Naive thymus-derived CD4-positive, alpha-beta T cell (primary cell): ENCODE measurements at regions not wholly inside any gene's neighbourhood (a gene's known extent, or its start where the extent isn't known, plus 50 kb on each side); places are given as distances from the start of the nearest gene placed in this dataset.
"Not testable (repeated sequence)": the region's sequence is repeated elsewhere in the genome, so short reads cannot be mapped to it uniquely, and the experiment has no call there.

Experiments used
- ATAC-seq: fragments of 150-1000 bp; cut with Tn5 transposase; 2 replicates; pipeline ENCODE4 v1.10.0; 2021; ENCODE audit warnings: mild to moderate bottlenecking, moderate library complexity
- CTCF ChIA-PET: fragments of 350-600 bp; sonication (Branson Sonifier 250); formaldehyde crosslinking; loops from one replicate; lab custom pipeline; 2021; ENCODE audit warnings: antibody characterized with exemption; lab: Charles Lee
- POLR2A ChIA-PET: fragments of 350-600 bp; sonication (Branson Sonifier 250); formaldehyde crosslinking; loops from one replicate; lab custom pipeline; 2021; ENCODE audit warnings: antibody characterized with exemption, inconsistent platforms; lab: Charles Lee
- DNase-seq, 9 donors: peaks; one replicate each; pipeline versions ENCODE4 v3.0.0 to v3.0.0-alpha.2; 2020 to 2022; ENCODE audit warnings: mixed read lengths in 1 of 9
- H3K27ac ChIP-seq: one replicate; pipeline ENCODE4 v1.7.0; 2013; ENCODE audit warnings: mild to moderate bottlenecking, low read depth, low read length, moderate library complexity
- H3K27me3 ChIP-seq, 2 donors: one replicate each; pipeline ENCODE4 v1.7.0; 2013; ENCODE audit warnings: low read length in 2 of 2, mild to moderate bottlenecking in 2 of 2, moderate library complexity in 2 of 2; ENCODE audit not compliant: control insufficient read depth in 2 of 2, insufficient read depth in 2 of 2
- H3K36me3 ChIP-seq, 3 experiments: 1 replicate in 2 of 3; 2 replicates in 1 of 3; pipeline ENCODE4 v1.7.0; 2013; ENCODE audit warnings: low read length in 3 of 3, mild to moderate bottlenecking in 3 of 3, moderate library complexity in 1 of 3; ENCODE audit not compliant: insufficient read depth in 3 of 3, control insufficient read depth in 2 of 3
- H3K4me1 ChIP-seq, 2 donors: one replicate each; pipeline ENCODE4 v1.7.0; 2013; ENCODE audit warnings: low read length in 2 of 2, mild to moderate bottlenecking in 2 of 2, moderate library complexity in 1 of 2; ENCODE audit not compliant: control insufficient read depth in 2 of 2, insufficient read depth in 2 of 2
- H3K4me3 ChIP-seq: 2 replicates; pipeline ENCODE4 v1.7.0; 2013; ENCODE audit warnings: mild to moderate bottlenecking, low read length
- H3K9me3 ChIP-seq, 3 experiments: 1 replicate in 2 of 3; 2 replicates in 1 of 3; pipeline ENCODE4 v1.7.0; 2013; ENCODE audit warnings: low read length in 3 of 3; ENCODE audit not compliant: control insufficient read depth in 2 of 3
- H3K27ac Mint-ChIP-seq, 9 donors: one replicate each; pipeline ENCODE4 v1.8.0; 2020 to 2022; ENCODE audit warnings: mixed read lengths in 9 of 9, mild to moderate bottlenecking in 8 of 9, moderate library complexity in 5 of 9, inconsistent platforms in 2 of 9
- H3K27me3 Mint-ChIP-seq, 5 donors: one replicate each; pipeline ENCODE4 v1.8.0; 2021 to 2022; ENCODE audit warnings: mixed read lengths in 5 of 5, mild to moderate bottlenecking in 1 of 5
- H3K36me3 Mint-ChIP-seq, 5 donors: one replicate each; pipeline ENCODE4 v1.8.0; 2020 to 2022; ENCODE audit warnings: mixed read lengths in 5 of 5, mild to moderate bottlenecking in 3 of 5, inconsistent platforms in 1 of 5
- H3K4me1 Mint-ChIP-seq, 7 donors: one replicate each; pipeline ENCODE4 v1.8.0; 2020 to 2022; ENCODE audit warnings: mixed read lengths in 7 of 7, mild to moderate bottlenecking in 3 of 7, inconsistent platforms in 1 of 7
- H3K4me3 Mint-ChIP-seq, 10 donors: one replicate each; pipeline ENCODE4 v1.8.0; 2020 to 2022; ENCODE audit warnings: mild to moderate bottlenecking in 10 of 10, mixed read lengths in 10 of 10, moderate library complexity in 6 of 10, inconsistent platforms in 2 of 10
- H3K9me3 Mint-ChIP-seq, 11 donors: one replicate each; pipeline ENCODE4 v1.8.0; 2020 to 2022; ENCODE audit warnings: mixed read lengths in 11 of 11, mild to moderate bottlenecking in 4 of 11, inconsistent platforms in 1 of 11, moderate library complexity in 1 of 11
- intact Hi-C, 2 donors: fragments of 100-400 bp; cut with micrococcal nuclease; formaldehyde crosslinking; loops; one replicate each; pipeline ENCODE4 v1.15.1; 2023

GRCh38 chr3:181610083-181610972 is 101.4 kb upstream of the SOX2 start:
- intact Hi-C loops = no loop called here
- ChIA-PET POLR2A (no interaction called here), CTCF (interaction anchor here (0.6 kb wide), 2 partner anchors 124 to 402 kb away, joined by 3 to 4 read pairs; no protein-coding TSS in a partner anchor)
- Mint-ChIP-seq H3K27ac (no peak overlapping the region), H3K36me3 (no peaks in the 10 kb centered on the region), H3K4me3 (no peak overlapping the region), H3K9me3 (no peaks in the 10 kb centered on the region), H3K4me1 (no peaks in the 10 kb centered on the region), H3K27me3 (no peaks in the 10 kb centered on the region)
- Histone ChIP-seq H3K4me1 (no peaks in the 10 kb centered on the region), H3K4me3 (no peak overlapping the region), H3K36me3 (no peaks in the 10 kb centered on the region), H3K27ac (no peak overlapping the region), H3K9me3 (no peaks in the 10 kb centered on the region), H3K27me3 (no peaks in the 10 kb centered on the region)
- ATAC-seq (no peak), DNase-seq (no peak)

- Histone ChIP-seq H3K9me3 (no peaks in the 10 kb centered on the region), H3K27me3 (no peaks in the 10 kb centered on the region), H3K4me1 (no peaks in the 10 kb centered on the region), H3K27ac (no peak overlapping the region), H3K4me3 (no peak overlapping the region), H3K36me3 (no peaks in the 10 kb centered on the region)
- ChIA-PET POLR2A (no interaction called here), CTCF (no interaction called here)
- intact Hi-C loops = no loop called here
- Mint-ChIP-seq H3K4me3 (no peak overlapping the region), H3K9me3 (no peaks in the 10 kb centered on the region), H3K27ac (no peak overlapping the region), H3K27me3 (no peaks in the 10 kb centered on the region), H3K4me1 (no peaks in the 10 kb centered on the region), H3K36me3 (no peaks in the 10 kb centered on the region)
- DNase-seq (no peak), ATAC-seq (no peak)
Observed at GRCh38 chr3:181609030-181609767, 102.5 kb upstream of the SOX2 start.

GRCh38 chr3:181604267-181604666 is 107.5 kb upstream of the SOX2 start:
- Histone ChIP-seq H3K36me3 (no peaks in the 10 kb centered on the region), H3K27me3 (no peaks in the 10 kb centered on the region), H3K4me1 (no peaks in the 10 kb centered on the region), H3K27ac (no peak overlapping the region), H3K9me3 (no peaks in the 10 kb centered on the region), H3K4me3 (no peak overlapping the region)
- ATAC-seq (no peak), DNase-seq (no peak)
- no peak overlapping the region for H3K27ac Mint-ChIP-seq
- no peaks in the 10 kb centered on the region for H3K36me3 Mint-ChIP-seq
- H3K4me3 Mint-ChIP-seq = no peak overlapping the region
- no peaks in the 10 kb centered on the region for H3K4me1 Mint-ChIP-seq
- H3K27me3 Mint-ChIP-seq = no peaks in the 10 kb centered on the region
- intact Hi-C loops = no loop called here
- CTCF ChIA-PET = no interaction called here
- POLR2A ChIA-PET = no interaction called here
- H3K9me3 Mint-ChIP-seq = peaks cover 0 to 13% (median 3%) of the 10 kb centered on the region in 11 donors

GRCh38 chr3:181596126-181596525 is 115.6 kb upstream of the SOX2 start:
- H3K27me3 ChIP-seq = no peaks in the 10 kb centered on the region
- no peak overlapping the region for H3K4me3 ChIP-seq
- ChIA-PET CTCF (no interaction called here), POLR2A (no interaction called here)
- no peak overlapping the region for H3K27ac ChIP-seq
- Mint-ChIP-seq H3K27me3 (no peaks in the 10 kb centered on the region), H3K36me3 (peaks cover 0 to 4% (median 0%) of the 10 kb centered on the region in 5 donors), H3K4me1 (no peaks in the 10 kb centered on the region), H3K4me3 (no peak overlapping the region), H3K27ac (no peak overlapping the region), H3K9me3 (peaks cover 6 to 50% (median 15%) of the 10 kb centered on the region in 11 donors)
- no peaks in the 10 kb centered on the region for H3K4me1 ChIP-seq
- DNase-seq (no peak), ATAC-seq (no peak)
- no peaks in the 10 kb centered on the region for H3K36me3 ChIP-seq
- intact Hi-C loops = no loop called here
- H3K9me3 ChIP-seq = no peaks in the 10 kb centered on the region

GRCh38 chr3:181590939-181591338 is 120.8 kb upstream of the SOX2 start:
- H3K4me3 ChIP-seq, H3K27me3 Mint-ChIP-seq, CTCF ChIA-PET, DNase-seq, POLR2A ChIA-PET, H3K27ac ChIP-seq, H3K36me3 ChIP-seq, H3K4me1 Mint-ChIP-seq, ATAC-seq, H3K4me1 ChIP-seq, H3K36me3 Mint-ChIP-seq, H3K4me3 Mint-ChIP-seq, H3K27me3 ChIP-seq, intact Hi-C loops, H3K27ac Mint-ChIP-seq, H3K9me3 ChIP-seq: not testable (repeated sequence)
- H3K9me3 Mint-ChIP-seq = peaks cover 15 to 60% (median 27%) of the 10 kb centered on the region in 11 donors

GRCh38 chr3:181582619-181583018 is 129.1 kb upstream of the SOX2 start:
- CTCF ChIA-PET = no interaction called here
- H3K4me3 Mint-ChIP-seq = no peak overlapping the region
- no peaks in the 10 kb centered on the region for H3K4me1 ChIP-seq
- H3K4me1 Mint-ChIP-seq = no peaks in the 10 kb centered on the region
- intact Hi-C loops = no loop called here
- POLR2A ChIA-PET = no interaction called here
- peaks cover 0 to 34% (median 4%) of the 10 kb centered on the region in 11 donors for H3K9me3 Mint-ChIP-seq
- H3K4me3 ChIP-seq = no peak overlapping the region
- ATAC-seq (no peak), DNase-seq (no peak)
- H3K27ac Mint-ChIP-seq = no peak overlapping the region
- H3K9me3 ChIP-seq = no peaks in the 10 kb centered on the region
- no peak overlapping the region for H3K27ac ChIP-seq
- no peaks in the 10 kb centered on the region for H3K36me3 ChIP-seq
- H3K36me3 Mint-ChIP-seq = no peaks in the 10 kb centered on the region
- no peaks in the 10 kb centered on the region for H3K27me3 Mint-ChIP-seq
- no peaks in the 10 kb centered on the region for H3K27me3 ChIP-seq
